ENCODE measurements at regions not wholly inside any gene's neighbourhood (a gene's known extent, or its start where the extent isn't known, plus 50 kb on each side); places are given as distances from the start of the nearest gene placed in this dataset.

DNA sequence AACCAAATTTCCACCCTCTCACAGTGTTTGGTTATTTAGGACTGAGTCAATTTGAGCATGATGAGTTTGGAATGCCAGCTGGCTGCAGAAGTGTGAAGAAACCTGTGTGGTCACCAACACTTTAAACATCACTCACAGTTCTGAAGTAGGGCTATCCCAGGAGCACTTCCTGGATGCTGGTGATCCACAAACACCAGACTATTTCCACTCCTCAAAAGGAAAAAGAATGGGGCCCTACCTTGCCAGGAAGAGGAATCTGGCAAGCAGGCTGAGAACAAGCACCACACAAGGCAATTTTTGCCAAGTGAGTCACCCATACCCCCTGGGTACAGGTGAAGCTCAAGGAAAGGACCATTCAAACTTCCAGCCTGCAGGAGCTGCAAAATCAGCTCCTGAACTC lies 294.2 kb upstream of the PTGER4 start:
- no peak overlapping the region for H3K27ac ChIP-seq

DNA sequence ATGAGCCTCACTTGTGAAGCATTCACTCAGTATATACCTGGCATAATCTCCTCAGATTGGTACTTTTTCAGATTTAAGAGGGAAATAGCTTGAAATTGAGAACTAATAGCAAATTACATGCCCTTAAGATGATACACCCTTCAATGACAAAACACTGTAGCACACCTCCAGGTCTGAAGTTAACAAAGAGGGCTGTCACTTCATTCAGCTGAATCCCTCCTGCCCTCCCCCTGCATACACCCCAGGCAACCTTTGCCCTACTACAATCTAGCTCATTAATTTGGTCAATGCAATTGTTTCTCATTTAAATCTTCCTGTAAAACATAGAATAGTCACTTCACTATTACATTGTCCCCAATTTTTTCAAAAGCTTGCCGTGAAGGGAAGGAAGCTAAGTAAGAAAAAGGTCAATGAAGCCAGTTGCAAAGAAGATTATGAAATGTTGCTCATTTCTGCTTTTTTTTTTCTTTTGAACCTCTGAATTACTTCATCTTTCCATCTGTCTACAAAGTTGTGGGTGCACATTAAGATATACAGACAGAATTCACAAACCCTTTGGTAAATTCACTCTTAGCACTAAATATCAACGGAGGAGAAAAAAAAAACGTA lies 294.8 kb upstream of the PTGER4 start:
- no peak for TF ChIP-seq ZFX (IDR thresholded peaks at IDR 0.05)
- TF ChIP-seq, protein P1, sequence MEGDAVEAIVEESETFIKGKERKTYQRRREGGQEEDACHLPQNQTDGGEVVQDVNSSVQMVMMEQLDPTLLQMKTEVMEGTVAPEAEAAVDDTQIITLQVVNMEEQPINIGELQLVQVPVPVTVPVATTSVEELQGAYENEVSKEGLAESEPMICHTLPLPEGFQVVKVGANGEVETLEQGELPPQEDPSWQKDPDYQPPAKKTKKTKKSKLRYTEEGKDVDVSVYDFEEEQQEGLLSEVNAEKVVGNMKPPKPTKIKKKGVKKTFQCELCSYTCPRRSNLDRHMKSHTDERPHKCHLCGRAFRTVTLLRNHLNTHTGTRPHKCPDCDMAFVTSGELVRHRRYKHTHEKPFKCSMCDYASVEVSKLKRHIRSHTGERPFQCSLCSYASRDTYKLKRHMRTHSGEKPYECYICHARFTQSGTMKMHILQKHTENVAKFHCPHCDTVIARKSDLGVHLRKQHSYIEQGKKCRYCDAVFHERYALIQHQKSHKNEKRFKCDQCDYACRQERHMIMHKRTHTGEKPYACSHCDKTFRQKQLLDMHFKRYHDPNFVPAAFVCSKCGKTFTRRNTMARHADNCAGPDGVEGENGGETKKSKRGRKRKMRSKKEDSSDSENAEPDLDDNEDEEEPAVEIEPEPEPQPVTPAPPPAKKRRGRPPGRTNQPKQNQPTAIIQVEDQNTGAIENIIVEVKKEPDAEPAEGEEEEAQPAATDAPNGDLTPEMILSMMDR (conservative IDR thresholded peaks at IDR 0.05), result no peak

More for the DNA sequence above, 294.2 kb upstream of the PTGER4 start:
- no peak for TF ChIP-seq ZFX (IDR thresholded peaks at IDR 0.05)
- TF ChIP-seq, protein P1 (conservative IDR thresholded peaks at IDR 0.05), result no peak

DNA sequence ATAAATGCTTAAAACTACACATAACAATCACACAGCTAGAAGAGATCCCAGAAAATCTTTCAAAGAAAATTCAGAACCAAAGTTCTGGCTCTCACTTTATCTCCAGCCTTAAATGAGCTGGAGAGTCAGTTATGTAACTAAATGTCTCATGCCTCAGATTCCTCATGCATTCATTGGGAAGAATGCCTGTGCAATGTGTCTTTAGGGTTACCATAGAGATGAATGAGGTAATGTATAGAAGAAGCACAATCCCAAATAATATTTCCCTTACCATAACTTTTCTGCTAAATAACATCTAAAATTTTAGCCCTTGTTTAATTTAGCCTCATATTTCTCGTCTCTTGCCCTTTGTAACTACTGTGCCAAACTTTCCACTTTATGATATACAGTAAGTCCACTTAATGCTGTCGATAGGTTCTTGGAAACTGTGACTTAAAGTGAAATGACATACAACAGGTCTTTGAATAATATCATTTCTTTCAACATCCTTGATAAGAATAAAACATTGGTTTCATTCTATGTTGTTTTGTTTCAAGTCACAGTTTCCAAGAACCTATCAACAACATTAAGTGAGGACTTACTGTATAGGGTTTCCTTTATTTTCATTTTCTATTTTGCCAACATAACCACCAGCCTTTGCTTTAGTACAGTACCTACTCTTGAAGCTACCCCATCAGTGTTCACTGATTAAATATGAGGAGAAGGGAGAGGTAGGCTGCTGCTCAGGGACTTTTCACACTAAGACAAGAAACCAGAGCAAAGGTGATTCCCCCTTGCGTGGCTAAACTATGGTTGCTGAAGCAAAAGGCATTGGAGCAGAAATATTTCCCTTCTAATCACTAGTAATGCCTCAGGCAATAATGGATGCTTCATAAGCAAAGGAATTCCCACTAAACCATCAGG lies 295.7 kb upstream of the PTGER4 start:
- no peak overlapping the region for H3K27ac ChIP-seq
- no peak for TF ChIP-seq ZFX (IDR thresholded peaks at IDR 0.05)
- TF ChIP-seq, protein P1 (conservative IDR thresholded peaks at IDR 0.05), result no peak

More for the DNA sequence above, 294.8 kb upstream of the PTGER4 start:
- H3K27ac ChIP-seq, result no peak overlapping the region

DNA sequence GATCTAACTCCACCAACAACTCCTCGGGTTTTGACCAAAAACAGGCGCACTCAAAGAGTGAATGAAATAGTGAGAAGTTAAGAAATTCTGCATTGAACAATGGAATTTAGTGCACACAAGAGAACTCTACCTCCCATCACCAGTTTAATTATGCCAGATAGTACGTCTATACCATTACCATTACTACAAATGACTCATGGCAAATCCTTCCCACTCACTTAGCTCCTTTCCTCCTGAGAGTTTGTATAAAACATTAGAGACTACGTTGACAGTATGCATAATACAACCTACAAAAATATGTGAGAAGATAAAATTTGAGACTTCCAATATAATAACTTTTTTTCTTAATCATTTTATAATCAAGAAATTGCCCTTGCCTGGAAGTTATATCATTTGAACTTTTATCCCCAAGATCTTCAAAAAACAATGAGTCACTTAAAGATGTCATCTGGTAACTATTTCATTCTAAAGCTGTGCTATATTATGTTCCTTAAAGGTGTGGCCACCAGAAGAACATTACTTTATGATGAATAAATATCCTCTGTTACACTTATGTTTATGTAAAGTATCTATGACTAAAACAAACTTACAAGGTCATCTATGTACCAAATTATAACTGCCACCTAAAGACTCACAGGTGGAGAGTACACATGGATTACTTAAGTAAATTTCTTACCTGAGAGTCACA lies 297.9 kb upstream of the PTGER4 start:
- TF ChIP-seq, protein P1 (conservative IDR thresholded peaks at IDR 0.05), result no peak
- TF ChIP-seq ZFX (IDR thresholded peaks at IDR 0.05), result no peak
- H3K27ac ChIP-seq, result no peak overlapping the region

DNA sequence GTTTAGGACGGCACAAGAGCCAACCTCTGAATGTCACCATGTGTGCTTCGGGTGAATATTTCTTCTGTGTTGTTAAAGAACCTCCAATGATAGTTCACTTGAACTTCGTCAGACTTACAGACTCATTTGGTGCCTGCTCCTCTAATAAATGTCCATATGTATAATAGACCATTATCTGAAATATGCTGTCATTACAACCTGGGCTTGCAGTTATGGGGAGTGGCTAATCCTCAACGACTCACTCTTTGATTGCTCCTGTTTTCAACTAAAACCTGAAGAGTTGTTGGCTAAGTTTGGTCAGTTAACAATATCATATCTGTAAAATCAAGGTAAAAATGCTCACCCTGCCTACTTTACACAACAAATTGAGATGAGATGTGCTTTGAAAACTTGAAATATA lies 298.7 kb upstream of the PTGER4 start:
- no peak overlapping the region for H3K27ac ChIP-seq
- TF ChIP-seq ZFX (IDR thresholded peaks at IDR 0.05), result no peak
- TF ChIP-seq, protein P1 (conservative IDR thresholded peaks at IDR 0.05), result no peak

DNA sequence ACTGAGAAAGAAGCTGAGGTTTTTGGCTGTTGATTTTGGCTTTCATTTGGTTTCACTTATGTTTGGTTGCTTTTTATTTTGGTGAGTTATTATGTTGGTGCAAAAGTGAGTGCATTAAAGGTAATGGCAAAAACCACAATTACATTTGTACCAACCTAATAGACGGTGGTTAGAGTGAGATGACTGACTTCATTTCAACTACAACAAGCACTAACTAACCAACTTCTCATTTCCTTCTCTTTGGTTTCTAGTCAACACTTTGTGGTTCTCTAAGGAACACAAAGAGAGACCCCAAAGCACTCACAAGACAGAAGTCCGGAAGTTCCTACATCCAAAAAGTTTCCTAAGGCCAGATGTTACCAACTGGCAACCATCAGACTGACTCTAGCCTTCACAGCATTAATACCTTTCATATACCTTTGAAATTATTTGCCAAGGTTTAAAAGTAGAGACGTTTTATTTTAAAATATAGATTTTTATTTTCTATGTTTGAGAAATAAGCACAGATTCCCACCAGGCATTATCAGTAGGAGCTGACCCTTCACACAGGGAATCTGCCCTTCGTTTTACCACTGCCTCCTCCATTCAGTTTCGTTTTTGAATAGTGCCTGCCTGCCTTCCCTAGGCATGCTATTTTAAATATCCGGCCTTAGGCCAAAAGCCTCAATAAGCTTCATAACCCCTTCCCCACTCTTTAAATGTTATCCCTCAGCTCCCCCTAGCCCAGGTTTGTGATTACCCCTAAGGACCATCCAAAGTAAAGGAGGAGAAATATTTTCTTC lies 301.1 kb upstream of the PTGER4 start:
- H3K27ac ChIP-seq, result no peak overlapping the region
- no peak for TF ChIP-seq ZFX (IDR thresholded peaks at IDR 0.05)
- TF ChIP-seq, protein P1 (conservative IDR thresholded peaks at IDR 0.05), result no peak
